ENCODE measurements at regions not wholly inside any gene's neighbourhood (a gene's known extent, or its start where the extent isn't known, plus 50 kb on each side); places are given as distances from the start of the nearest gene placed in this dataset.
A peak's percentile ranks its signal among the peaks of the same experiment; 100 is the strongest.

GRCh38 chr1:47675721-47676120 lies 237.9 kb downstream of the FOXD2 start:
- ATAC-seq (0 out of 2 replicates have a peak, but pooled peaks have one; percentile 26), DNase-seq (ENCODE audit: low spot score) (no peak)
- peaks cover 6% of the 10 kb centered on the region for H3K36me3 Mint-ChIP-seq
- ChIA-PET POLR2A (interaction anchor here (0.6 kb wide), 1 partner anchor 354 kb away, joined by 7 read pairs; no protein-coding TSS in a partner anchor), CTCF (interaction anchor here (0.7 to 1.7 kb wide), 7 partner anchors 11 to 243 kb away, joined by 3 to 8 read pairs (median 4); no protein-coding TSS in a partner anchor)
- no peak overlapping the region for H3K27ac Mint-ChIP-seq
- no peak overlapping the region for H3K4me3 Mint-ChIP-seq
- peaks cover 9% of the 10 kb centered on the region; the same call in 1 of the 2 replicates for H3K4me1 Mint-ChIP-seq
- H3K9me3 Mint-ChIP-seq = peaks cover 24% of the 10 kb centered on the region
- TF ChIP-seq PRRX2 (CRISPR knock-in tag; IDR thresholded peaks at IDR 0.05) (no peak), FOXK1 (CRISPR knock-in tag; IDR thresholded peaks at IDR 0.05) (no peak), ERG (CRISPR knock-in tag; IDR thresholded peaks at IDR 0.05) (no peak), SP1 (CRISPR knock-in tag; conservative IDR thresholded peaks at IDR 0.05) (no peak), FOXJ3 (CRISPR knock-in tag; IDR thresholded peaks at IDR 0.05; ENCODE audit: borderline replicate concordance) (no peak), IRF2 (CRISPR knock-in tag; IDR thresholded peaks at IDR 0.05; ENCODE audit: borderline replicate concordance, low read depth) (no peak), ZNF263 (CRISPR knock-in tag; IDR thresholded peaks at IDR 0.05; ENCODE audit: low read depth) (no peak), ZBTB43 (CRISPR knock-in tag; IDR thresholded peaks at IDR 0.05) (no peak), ZNF396 (CRISPR knock-in tag; IDR thresholded peaks at IDR 0.05; ENCODE audit: borderline replicate concordance) (no peak), NR1H2 (CRISPR knock-in tag; IDR thresholded peaks at IDR 0.05) (no peak), ZSCAN18 (CRISPR knock-in tag; IDR thresholded peaks at IDR 0.05) (no peak), E2F1 (CRISPR knock-in tag; IDR thresholded peaks at IDR 0.05) (no peak), CREM (CRISPR knock-in tag; IDR thresholded peaks at IDR 0.05) (no peak)
- peaks cover 17% of the 10 kb centered on the region for H3K27me3 Mint-ChIP-seq (ENCODE audit: low read depth)

GRCh38 chr1:47676311-47677054 lies 238.6 kb downstream of the FOXD2 start:
- no peak for DNase-seq (ENCODE audit: low spot score)
- POLR2A ChIA-PET = interaction anchor here (0.6 to 1.2 kb wide), 2 partner anchors 107 to 354 kb away, joined by 3 to 7 read pairs; no protein-coding TSS in a partner anchor
- TF ChIP-seq GTF2I (CRISPR knock-in tag; conservative IDR thresholded peaks at IDR 0.05) = no peak
- TF ChIP-seq IRF2 (CRISPR knock-in tag; IDR thresholded peaks at IDR 0.05; ENCODE audit: borderline replicate concordance, low read depth) = no peak
- no peak for TF ChIP-seq FOXJ3 (CRISPR knock-in tag; IDR thresholded peaks at IDR 0.05; ENCODE audit: borderline replicate concordance)
- TF ChIP-seq FOXK1 (CRISPR knock-in tag; IDR thresholded peaks at IDR 0.05) = no peak
- TF ChIP-seq CDX4 (CRISPR knock-in tag; IDR thresholded peaks at IDR 0.05; ENCODE audit: borderline replicate concordance) = no peak
- TF ChIP-seq NR2C2 (CRISPR knock-in tag; IDR thresholded peaks at IDR 0.05) = no peak
- no peak for TF ChIP-seq TCF7 (CRISPR knock-in tag; IDR thresholded peaks at IDR 0.05; ENCODE audit: low read depth)
- no peak for TF ChIP-seq TEAD4 (CRISPR knock-in tag; IDR thresholded peaks at IDR 0.05)
- TF ChIP-seq NFYB (CRISPR knock-in tag; conservative IDR thresholded peaks at IDR 0.05; ENCODE audit: low read depth) = no peak
- TF ChIP-seq NR1H2 (CRISPR knock-in tag; IDR thresholded peaks at IDR 0.05) = no peak
- no peak for TF ChIP-seq NR3C1 (CRISPR knock-in tag; conservative IDR thresholded peaks at IDR 0.05; ENCODE audit: low read depth)
- no peak for TF ChIP-seq NFE2L1 (CRISPR knock-in tag; IDR thresholded peaks at IDR 0.05)
- no peak for TF ChIP-seq ATF6 (CRISPR knock-in tag; IDR thresholded peaks at IDR 0.05)
- TF ChIP-seq E2F4 (CRISPR knock-in tag; IDR thresholded peaks at IDR 0.05; ENCODE audit: borderline replicate concordance, low read depth) = no peak
- TF ChIP-seq IRF1 (CRISPR knock-in tag; IDR thresholded peaks at IDR 0.05) = no peak

More at GRCh38 chr1:47676311-47677054, 238.6 kb downstream of the FOXD2 start:
- Mint-ChIP-seq H3K4me1 (peaks cover 9% of the 10 kb centered on the region; the same call in 1 of the 2 replicates), H3K27ac (no peak overlapping the region), H3K27me3 (ENCODE audit: low read depth) (peaks cover 17% of the 10 kb centered on the region), H3K36me3 (peaks cover 6% of the 10 kb centered on the region), H3K4me3 (no peak overlapping the region), H3K9me3 (peaks cover 19% of the 10 kb centered on the region)
- ATAC-seq = no peak
- CTCF ChIA-PET = interaction anchor here (0.7 to 2.1 kb wide), 7 partner anchors 10 to 244 kb away, joined by 3 to 11 read pairs (median 5); no protein-coding TSS in a partner anchor

Data from WTC11 (cell line).